TTC549 (cell line): ENCODE measurements at regions not wholly inside any gene's neighbourhood (a gene's known extent, or its start where the extent isn't known, plus 50 kb on each side); places are given as distances from the start of the nearest gene placed in this dataset.
"Not testable (repeated sequence)": the region's sequence is repeated elsewhere in the genome, so short reads cannot be mapped to it uniquely, and the experiment has no call there.

Experiments used
- FAIRE-seq: peaks from 2 replicates; lab custom pipeline; 2012; peaks lifted over from hg19 to GRCh38; lab: Jason Lieb, UNC

- FAIRE-seq = no peak
These were observed 591.2 kb downstream of the PPP4R3C start for GRCh38 chrX:26871967-26872366.

- no peak for FAIRE-seq
These were observed 611.2 kb downstream of the PPP4R3C start for GRCh38 chrX:26851981-26852380.

- FAIRE-seq = no peak
These were observed 614.6 kb downstream of the PPP4R3C start for GRCh38 chrX:26848511-26848910.

GRCh38 chrX:26845056-26845455 lies 618.1 kb downstream of the PPP4R3C start:
- FAIRE-seq = no peak

- FAIRE-seq = no peak
These were observed 606.5 kb downstream of the MAGEB5 start for GRCh38 chrX:26822448-26822847.

GRCh38 chrX:26789751-26790150 lies 573.8 kb downstream of the MAGEB5 start:
- no peak for FAIRE-seq

GRCh38 chrX:26788402-26788998 lies 572.5 kb downstream of the MAGEB5 start:
- no peak for FAIRE-seq

- no peak for FAIRE-seq
These were observed 567.7 kb downstream of the MAGEB5 start for GRCh38 chrX:26783512-26784225.

- no peak for FAIRE-seq
These were observed 562.4 kb downstream of the MAGEB5 start for GRCh38 chrX:26778320-26778888.

- no peak for FAIRE-seq
These were observed 546.3 kb downstream of the MAGEB5 start for GRCh38 chrX:26762253-26762652.

GRCh38 chrX:26755760-26756159 lies 539.8 kb downstream of the MAGEB5 start:
- not testable (repeated sequence) for FAIRE-seq

GRCh38 chrX:26747877-26748276 lies 531.9 kb downstream of the MAGEB5 start:
- no peak for FAIRE-seq

- no peak for FAIRE-seq
These were observed 506.9 kb downstream of the MAGEB5 start for GRCh38 chrX:26722666-26723428.

- FAIRE-seq = no peak
These were observed 456.6 kb downstream of the MAGEB5 start for GRCh38 chrX:26672571-26672970.

- FAIRE-seq = no peak
These were observed 454.6 kb downstream of the MAGEB5 start for GRCh38 chrX:26670521-26670920.

GRCh38 chrX:26664919-26665318 lies 448.9 kb downstream of the MAGEB5 start:
- FAIRE-seq = no peak

- FAIRE-seq = no peak
These were observed 437.1 kb downstream of the MAGEB5 start for GRCh38 chrX:26653050-26653449.

GRCh38 chrX:26651755-26652154 lies 435.8 kb downstream of the MAGEB5 start:
- FAIRE-seq = no peak

- FAIRE-seq = no peak
These were observed 433.6 kb downstream of the MAGEB5 start for GRCh38 chrX:26649534-26649933.

GRCh38 chrX:26631385-26631784 lies 415.4 kb downstream of the MAGEB5 start:
- FAIRE-seq = no peak

- FAIRE-seq = no peak
These were observed 398.0 kb downstream of the MAGEB5 start for GRCh38 chrX:26613956-26614355.

GRCh38 chrX:26606971-26607370 lies 391.0 kb downstream of the MAGEB5 start:
- FAIRE-seq = no peak

GRCh38 chrX:26597981-26598380 lies 382.0 kb downstream of the MAGEB5 start:
- FAIRE-seq = no peak
